ENCODE measurements at regions not wholly inside any gene's neighbourhood (a gene's known extent, or its start where the extent isn't known, plus 50 kb on each side); places are given as distances from the start of the nearest gene placed in this dataset.

DNA sequence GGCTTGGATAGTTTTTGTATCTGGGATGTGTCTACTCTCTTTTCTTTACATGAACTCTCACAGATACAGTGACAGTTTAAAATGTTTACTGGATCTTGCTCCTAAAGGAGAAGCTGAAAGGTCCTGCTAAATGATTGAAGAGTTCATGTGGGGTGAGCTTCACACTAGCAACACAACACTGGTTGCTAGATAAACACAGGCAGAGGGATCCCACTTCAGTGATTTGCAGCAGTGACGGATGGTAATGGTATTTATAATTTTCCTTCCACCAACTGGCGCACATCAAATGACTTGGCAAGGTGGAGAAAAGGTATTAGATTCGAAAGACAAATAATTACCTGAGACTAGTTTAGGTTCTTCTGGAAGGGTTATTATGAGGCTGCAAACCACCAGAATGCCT lies 270.2 kb downstream of the TBX15 start:
- TF ChIP-seq EZH2 (IDR thresholded peaks at IDR 0.05; ENCODE audit: borderline replicate concordance, low read depth, low read length, severe bottlenecking) (no peak), CTCF (IDR thresholded peaks at IDR 0.05; ENCODE audit: borderline replicate concordance, extremely low read depth, low read length, poor library complexity, severe bottlenecking) (no peak)

All from DND-41 (cell line).